HG02678 (cell line): ENCODE measurements at regions not wholly inside any gene's neighbourhood (a gene's known extent, or its start where the extent isn't known, plus 50 kb on each side); places are given as distances from the start of the nearest gene placed in this dataset.
A peak's percentile ranks its signal among the peaks of the same experiment; 100 is the strongest.

Source experiments
- ATAC-seq: cut with Tn5 transposase; IDR thresholded peaks from one replicate; pipeline ENCODE4 v1.9.1; 2021; ENCODE audit warnings: mild to moderate bottlenecking, moderate library complexity; ENCODE audit not compliant: unreplicated experiment

DNA sequence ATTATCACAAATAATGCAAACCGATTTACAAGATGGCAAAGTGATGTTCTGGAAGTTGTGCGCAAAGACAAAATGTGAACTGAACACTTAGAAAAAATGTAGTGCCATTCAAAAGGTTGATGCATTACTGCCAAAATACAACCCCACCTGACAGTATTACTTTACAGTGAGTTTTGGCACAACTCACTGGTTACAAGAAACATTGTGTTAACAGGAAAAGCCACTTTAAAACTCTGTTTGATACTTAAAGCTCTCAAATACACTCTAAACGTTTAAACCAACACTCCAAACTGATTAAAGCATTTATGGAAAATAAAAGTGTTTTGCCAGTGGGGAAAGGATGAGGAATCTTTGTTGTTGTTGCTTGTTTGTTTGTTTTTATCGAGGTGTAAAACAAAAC lies 173.4 kb upstream of the SATB2 start:
- no peak for ATAC-seq

DNA sequence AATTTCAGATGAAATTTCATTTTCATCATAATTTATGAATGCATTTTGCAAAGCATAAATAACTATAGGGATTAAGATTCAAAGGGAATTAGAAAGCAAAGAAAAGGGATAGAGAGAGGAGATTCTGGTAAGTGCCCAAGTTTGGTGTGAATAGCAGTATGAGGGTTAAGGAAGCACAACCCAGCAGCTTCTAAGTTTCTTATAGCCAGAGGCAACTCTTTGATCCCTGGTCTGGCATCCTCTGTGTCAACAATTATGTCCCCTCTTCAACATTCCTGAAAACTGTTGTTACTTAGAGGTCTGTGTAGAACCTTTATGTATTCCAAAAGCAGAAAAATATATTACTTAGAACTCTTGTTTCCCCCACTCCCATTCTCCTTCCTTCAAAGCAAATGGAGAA lies 171.6 kb upstream of the SATB2 start:
- no peak for ATAC-seq

DNA sequence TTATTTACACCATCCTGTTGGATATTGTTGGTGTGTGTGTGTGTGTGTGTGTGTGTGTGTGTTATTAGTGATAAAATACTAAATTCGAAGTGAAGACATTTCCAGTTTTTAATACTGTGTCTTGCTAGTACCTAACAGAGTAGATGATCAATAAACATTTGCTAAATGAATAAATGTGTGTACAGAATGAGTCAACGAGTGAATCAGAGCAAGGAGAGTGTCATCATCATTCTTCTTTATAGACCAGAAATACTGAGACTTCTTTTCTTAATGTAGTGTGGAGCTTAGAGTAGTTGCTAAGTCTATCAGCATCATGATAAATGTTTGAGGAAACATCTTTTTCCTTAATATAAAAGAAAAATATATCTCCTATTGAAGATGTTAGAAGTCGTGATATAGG lies 169.7 kb upstream of the SATB2 start:
- no peak for ATAC-seq

DNA sequence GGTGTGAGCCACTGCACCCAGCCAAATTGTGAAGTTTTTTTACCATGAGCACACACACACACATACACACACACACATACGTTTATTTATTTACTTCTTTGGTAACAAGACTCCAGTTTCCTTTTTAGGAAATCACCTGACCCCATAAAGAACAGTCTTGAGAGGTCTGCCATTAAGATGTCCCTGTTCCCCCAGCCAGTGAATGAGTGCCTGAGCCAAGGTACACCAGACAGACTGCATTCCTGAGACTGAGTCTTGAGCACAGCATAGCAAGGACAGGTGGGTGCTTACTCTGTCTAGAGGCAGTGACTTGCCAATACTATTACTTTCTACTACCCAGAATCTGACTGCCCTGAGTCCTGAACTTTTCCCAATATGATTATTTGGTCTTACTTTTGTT lies 167.2 kb upstream of the SATB2 start:
- ATAC-seq = no peak

DNA sequence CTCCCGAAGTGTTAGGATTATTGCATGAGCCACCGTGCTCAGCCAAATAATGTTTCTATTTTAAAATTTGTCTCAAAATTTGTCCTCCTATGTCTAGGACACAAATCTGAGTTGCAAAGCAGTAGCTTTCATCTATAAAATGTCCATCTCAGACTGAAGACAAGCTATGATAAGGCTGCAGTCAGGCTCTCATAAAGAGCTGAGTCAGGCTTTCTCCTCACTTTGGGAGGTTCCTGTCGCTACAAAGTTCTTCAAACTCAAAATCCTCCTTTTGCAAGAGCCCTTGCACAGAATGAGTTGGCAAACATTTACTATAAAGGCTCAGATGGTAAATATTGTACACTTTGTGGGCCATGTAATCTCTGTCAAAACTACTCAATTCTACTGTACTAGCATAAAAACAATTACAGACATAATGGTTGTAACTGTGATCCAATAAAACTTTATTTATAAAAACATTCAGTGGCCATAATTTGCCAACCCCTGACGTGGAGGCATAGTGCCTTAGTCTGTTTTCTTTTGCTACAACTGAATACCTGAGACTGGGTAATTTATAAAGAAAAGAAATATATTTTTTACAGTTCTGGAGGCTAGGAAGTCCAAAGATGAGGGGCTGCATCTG lies 154.9 kb upstream of the SATB2 start:
- no peak for ATAC-seq

DNA sequence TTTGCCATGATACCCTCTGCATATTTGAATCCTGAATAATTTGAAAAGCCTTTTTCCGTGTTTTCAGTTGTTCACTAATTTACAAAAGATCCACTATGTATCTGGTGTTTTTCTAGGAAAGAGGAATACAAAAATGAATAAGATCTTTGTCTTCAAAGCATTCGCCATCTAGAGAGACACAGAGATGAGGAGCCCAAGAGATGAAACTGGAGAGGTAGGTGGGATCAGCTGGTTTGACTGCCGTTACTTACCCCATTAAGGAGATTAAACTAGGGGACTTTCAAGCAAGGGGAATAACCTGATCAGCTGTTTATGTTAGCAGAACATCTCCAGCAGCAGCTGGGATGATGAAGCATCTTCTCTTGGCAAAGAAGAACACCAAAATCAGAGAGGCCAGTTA lies 150.2 kb upstream of the SATB2 start:
- no peak for ATAC-seq

DNA sequence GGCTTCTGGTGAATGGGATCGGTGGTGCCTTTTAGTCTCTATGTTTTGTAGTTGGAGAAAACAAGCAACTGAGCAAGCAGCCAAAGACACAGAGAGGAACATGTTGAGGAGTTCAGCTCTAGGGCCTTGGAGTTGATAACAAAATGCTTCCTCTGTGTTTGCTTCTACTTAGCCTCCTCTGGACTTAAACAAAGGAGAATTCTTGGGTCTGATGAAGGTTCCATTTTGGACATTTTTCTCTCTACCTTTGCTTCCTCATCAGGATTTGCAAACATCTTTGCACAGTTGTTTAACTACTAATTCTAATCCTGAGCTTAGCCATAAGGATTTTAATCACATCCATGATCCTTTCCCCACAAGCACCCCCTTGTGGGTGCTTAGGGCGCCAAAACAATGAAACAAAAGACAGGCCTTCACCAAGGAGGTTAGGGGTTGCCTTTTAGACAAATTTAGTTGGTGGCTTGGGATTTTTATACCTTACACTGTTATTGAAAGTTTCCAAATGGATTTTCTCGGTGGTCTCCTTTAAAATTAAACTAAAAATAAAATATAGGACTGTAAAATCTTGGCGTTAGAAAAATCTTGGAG lies 148.5 kb upstream of the SATB2 start:
- ATAC-seq = no peak

DNA sequence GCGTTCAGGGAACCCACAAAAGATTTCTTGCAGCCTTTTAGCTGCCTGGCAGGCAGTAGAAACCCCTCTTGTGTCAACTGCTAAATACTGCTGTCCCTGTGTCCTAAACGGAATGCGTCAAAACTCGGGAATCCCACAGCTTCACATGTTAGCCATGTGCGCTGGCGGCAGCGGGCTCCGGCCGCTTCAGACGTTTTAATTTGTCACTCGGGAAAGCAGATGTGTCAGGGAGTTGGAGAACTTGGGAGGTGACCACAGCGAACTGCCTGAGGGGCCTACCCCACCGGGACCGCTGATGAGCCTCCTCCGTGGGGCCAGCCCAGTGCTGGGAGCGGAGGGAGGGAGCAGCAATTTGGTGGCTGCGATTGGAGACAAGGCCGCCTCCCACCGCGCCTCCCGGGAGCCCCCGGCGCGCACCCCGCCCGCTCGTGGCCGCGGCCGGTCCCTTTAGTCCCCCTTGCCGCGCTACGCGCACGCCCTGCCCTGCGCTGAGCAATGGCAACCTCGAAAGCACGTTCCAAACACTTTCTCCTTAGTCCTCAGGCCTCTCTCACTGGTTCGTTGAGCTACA lies 146.1 kb upstream of the SATB2 start:
- ATAC-seq = no peak

DNA sequence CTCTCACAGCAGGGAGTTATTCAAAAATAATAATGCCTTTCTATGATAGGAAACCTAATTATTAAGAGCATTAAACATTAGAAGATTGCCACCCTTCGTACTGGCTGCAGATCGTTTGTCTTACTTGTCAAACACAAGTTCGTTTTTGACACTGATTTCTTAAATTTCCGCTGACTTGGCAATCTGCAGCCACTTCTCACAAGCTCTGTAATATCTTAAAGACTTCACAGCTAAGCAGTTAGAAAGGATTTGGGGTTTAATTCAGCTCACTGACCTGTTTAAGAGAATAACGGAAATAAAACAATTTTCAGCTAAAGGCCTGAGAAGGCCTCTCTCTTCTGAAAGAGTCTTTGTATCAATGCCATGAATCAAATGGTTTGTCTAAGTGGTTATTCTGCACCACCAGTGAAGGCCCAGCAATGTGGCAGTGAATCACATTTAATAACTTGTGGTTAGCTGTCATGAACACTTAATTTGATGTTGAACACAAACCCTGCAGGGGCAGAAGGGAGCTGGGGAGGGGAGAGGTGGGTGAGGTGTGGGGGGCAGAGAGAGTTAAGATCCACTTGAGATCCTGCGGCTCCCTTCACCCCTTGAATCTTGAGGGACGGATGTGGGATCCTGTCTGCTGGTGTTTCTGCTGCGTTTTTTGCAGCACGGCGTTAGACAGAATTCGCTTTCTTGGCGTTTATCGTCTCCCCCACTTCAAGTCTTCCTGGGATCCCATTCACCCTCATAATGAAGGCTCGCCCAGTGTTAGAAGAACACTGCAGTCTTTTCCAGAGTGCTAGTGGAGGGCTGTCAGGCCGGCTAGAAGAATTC lies 145.4 kb upstream of the SATB2 start:
- ATAC-seq = no peak

DNA sequence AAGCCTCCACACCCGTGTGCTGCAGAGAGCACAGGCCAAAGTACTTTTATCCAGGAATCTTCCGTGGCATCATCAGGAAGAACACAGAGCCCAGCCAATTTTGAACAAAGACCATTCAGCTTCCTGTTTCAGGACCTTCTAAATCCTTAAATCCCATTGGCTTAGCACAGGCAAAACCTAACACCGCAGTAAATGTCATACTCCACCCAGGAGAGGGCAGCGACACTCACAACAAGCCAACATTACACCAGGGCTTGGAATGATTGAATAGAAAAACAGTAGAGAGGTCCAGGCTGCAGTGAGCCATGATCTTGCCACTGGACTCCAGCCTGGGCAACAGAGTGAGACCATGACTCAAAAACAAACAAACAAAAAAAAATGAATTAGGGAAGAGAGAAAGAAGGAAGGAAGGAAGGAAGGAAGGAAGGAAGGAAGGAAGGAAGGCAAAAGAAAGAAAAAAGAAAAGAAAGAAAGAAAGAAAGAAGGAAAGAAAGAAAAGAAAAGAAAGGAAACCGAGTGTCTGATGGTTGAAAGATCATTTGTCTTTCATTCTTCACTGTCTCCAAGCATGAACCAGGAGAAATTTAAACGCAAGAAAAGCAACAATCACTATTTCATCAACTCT lies 144.6 kb upstream of the SATB2 start:
- ATAC-seq = peak; percentile 50

DNA sequence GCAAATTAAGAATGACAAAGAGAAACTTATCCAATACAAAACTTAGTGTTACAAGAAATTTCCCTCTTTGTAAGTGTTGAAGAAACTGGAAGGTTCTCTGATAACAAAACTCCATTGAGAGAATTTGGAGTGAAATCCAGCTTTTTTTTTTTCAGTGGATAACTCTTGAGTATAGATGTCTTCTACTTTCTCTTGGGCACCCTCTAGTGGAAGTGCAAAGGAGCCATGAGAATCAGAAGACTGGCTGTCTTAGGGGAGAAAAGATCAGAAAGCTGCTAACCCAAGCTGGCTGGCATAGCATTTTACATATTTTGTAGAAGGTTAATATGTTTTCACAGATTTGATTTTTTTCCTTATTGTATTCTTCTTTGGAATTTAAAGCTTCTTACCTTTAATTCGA lies 138.8 kb upstream of the SATB2 start:
- no peak for ATAC-seq

DNA sequence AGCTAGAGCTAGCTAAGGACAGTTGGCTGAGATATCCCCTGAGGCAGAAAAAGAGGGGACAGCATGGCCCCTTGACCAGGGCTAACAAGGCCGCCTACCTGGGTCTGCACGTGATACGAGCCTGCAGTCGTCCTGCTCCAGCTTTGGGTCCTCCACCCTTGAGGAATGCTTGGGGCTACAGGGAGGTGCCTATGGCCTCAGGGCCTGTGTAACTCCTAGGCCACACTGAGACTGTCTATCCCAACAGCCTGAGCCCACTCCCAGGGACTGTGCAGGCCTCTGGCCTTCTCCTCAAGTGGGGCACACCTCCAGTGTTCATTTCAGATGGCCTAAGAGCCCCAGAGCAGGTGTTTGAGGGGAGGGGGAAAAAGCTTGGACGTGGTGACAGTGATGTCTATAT lies 136.7 kb upstream of the SATB2 start:
- no peak for ATAC-seq

DNA sequence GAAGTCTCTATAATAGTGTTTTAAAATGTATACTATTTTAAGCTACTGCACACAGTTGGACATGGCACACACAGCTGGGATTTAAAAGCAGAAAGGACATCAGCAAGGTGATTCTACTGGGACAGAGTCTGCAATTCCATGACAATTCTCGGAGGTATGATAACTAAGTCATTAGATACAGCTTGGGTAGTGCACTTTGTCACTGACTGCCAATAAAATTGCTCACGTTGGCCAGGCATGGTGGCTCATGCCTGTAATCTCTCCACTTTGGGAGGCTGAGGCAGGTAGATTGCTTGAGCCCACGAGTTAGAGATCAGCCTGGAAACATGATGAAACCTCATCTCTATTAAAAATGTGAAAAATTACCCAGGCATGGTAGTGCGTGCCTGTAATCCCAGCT lies 134.1 kb upstream of the SATB2 start:
- ATAC-seq = no peak

DNA sequence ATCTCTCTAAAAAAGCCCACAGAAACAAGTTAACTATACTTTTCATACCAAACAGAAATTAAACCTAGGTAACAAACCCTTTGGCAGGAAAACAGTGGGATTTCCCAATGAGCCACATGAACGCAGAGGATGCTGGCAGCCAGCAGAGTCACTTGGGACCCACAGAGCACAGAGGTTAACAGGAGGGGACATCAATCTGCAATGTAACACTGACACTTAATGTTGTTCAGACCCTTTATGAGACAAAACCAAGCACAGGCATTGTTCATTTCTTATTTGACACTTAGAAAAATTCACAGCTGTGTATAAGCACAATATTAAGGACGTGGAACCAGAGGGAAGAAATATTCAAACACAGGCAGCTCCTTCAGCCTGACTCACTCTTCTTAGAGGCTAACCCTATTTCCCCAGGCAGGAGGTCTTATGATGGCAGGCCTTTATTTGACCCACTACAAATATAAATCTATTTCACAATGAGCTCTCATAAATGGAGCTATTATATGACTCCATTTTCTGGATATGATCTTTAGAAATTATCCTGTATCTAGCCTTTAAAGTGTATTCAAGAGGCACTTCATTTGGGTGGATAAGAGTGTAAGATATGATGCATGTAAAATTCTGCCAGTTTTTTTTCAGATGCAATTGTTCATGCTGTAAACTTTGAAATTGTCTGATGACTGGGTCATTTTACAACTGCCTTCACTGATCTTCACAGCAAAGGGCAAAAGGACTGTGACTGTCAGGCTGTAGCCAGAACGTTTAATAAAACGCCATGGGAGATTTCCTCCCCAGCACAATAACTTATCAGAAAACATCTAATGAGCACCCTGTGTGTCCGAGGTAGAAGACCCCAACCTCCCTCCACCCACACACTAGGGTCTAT lies 132.8 kb upstream of the SATB2 start:
- no peak for ATAC-seq

DNA sequence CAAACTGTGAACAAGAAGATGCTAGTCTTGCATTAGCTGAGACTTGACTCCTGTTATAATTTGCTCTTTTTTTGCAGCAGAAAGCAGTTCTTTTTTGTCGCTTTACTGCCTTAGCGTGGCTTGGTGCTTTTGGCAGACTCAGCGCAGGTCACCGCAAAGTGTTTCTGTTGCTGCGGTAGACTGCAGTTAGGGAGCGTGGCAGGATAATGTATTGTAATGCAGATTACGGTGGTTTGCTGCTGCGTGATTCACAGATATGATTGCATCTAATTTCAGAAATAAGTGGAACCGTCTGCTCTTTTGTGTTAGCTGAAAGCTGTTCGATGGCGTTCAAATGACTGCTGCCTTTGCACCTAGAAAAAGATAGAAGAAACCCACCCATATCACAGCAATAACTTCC lies 131.6 kb upstream of the SATB2 start:
- ATAC-seq = no peak

DNA sequence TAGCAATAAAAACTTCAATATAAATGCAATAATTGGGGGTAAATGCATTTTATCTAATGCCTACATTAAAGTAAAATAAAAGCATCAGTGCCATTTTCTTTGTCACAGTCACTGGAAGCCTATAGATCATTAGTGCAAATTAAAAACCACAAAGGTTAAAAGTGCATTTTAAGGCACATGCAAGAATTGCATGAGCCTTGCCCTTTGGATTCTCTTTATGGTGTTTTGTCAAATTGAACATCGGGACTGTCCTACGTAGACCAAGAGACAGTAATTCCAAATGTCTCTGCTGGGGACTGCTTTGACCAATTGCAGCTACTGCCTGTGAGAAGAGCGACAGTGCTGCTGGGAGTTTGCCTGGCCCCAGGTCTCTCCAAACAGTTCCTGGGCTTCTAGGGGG lies 130.3 kb upstream of the SATB2 start:
- ATAC-seq = no peak

DNA sequence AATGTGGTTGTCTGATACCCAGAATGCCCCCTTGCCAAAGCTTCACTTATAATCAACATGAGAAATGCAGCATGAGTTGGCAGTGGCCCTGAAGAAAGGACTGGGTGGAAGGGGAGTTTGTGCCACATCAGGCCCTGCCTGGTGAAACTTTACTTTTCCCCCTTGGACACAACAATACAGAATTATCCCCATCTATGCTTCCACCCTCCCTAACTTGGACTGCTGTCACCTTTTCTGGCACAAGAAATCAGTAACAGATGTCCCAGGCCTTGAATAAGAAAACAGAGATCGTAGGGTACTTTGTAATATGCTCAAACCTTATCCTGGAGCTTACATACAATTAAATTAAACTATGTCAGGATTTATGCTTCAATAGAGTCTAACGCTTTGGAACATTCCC lies 128.9 kb upstream of the SATB2 start:
- ATAC-seq = no peak

DNA sequence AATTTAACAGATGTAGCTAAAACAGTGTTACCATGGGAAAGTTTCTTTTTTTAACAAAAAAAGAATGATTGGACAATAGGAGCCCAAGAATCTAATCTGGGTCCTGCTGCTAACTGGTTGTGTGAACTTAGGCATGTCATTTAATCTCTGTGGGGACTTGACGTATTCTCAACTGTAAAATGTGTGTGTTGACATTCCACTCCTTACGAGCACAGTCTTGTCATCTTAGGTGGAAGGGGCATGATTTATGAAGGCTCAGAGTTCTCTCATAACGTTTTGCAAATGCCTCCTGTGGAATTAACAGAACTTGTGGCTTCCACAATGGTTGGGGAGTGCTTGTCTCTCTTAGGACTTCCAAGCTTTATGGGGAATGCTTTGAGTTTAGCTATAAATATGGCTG lies 125.9 kb upstream of the SATB2 start:
- ATAC-seq = no peak

DNA sequence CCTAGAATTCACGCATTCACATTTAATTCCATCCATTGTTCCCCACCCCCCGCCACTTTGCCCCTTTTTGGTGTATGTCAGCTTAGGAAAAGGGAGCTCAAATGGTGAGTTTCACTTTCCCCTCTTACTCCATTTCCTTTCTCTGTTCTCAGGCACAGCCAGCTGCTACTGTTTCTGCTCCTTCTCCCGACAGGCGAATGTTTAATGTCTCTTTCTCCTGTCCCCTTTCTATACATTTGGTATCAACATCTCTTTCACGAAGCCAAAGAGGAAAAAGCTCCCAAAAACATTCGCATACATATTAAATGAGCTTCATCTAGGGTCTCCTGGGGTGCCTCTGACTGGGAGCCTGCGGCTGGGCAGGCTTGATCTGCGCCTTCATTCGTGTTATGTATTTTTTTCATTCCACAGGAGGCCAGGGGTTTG lies 124.2 kb upstream of the SATB2 start:
- ATAC-seq = no peak

DNA sequence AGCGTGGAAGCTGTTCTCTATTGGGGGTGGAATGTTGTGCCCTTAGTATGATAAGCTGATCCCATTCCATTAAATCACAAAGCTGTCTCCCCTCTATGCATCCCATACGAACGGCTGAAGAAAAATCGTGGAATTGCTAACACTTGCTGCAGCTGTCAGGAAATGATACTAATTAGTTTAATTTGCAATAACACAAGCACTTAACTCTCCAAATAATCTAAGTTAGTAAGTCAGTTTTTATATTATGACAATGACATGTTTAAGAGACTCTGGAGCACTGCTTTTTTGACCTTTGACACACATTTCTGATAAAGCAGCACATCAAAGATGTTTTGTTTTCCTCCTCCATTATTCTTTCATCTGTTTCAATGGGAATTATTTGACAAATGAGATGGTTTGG lies 123.7 kb upstream of the SATB2 start:
- no peak for ATAC-seq

DNA sequence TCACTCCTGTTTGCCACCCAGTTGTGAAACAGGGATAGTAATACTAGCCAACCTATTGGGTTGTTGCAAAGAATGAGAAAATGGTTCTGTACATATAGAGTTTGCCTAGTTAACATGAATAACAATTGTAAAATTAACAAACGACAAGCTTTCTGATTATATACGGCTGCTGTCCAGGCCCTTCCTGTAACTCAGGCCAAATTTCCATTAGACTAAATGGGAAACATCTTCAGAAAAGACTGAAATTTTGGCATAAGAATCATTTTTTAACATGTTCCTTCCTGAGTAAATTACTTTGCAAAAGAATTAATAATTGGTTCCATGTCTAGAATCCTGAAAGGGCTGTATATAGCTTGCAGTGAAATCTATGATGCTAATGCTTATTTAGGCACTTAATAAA lies 117.7 kb upstream of the SATB2 start:
- ATAC-seq = no peak
